ENCODE measurements at regions not wholly inside any gene's neighbourhood (a gene's known extent, or its start where the extent isn't known, plus 50 kb on each side); places are given as distances from the start of the nearest gene placed in this dataset.

- DNase-seq (ENCODE audit: low read depth), result no peak
- in situ Hi-C loops (cut with HindIII; ENCODE audit: low pct_unique_long_range_greater_than_20kb, low sequenced_read_pairs), result no loop called here
Measured at GRCh38 chr1:221947731-221948130, 205.8 kb upstream of the DUSP10 start.

GRCh38 chr1:221946768-221947167 is 204.9 kb upstream of the DUSP10 start:
- no peak for DNase-seq (ENCODE audit: low read depth)
- in situ Hi-C loops (cut with HindIII; ENCODE audit: low pct_unique_long_range_greater_than_20kb, low sequenced_read_pairs), result no loop called here

- no peak for DNase-seq (ENCODE audit: low read depth)
Measured at GRCh38 chr1:221945669-221946068, 203.8 kb upstream of the DUSP10 start.

GRCh38 chr1:221944247-221944870 is 202.5 kb upstream of the DUSP10 start:
- in situ Hi-C loops (cut with HindIII; ENCODE audit: low pct_unique_long_range_greater_than_20kb, low sequenced_read_pairs), result no loop called here
- no peak for DNase-seq (ENCODE audit: low read depth)

More at GRCh38 chr1:221945669-221946068, 203.8 kb upstream of the DUSP10 start:
- in situ Hi-C loops (cut with HindIII; ENCODE audit: low pct_unique_long_range_greater_than_20kb, low sequenced_read_pairs), result no loop called here

GRCh38 chr1:221940631-221941030 is 198.7 kb upstream of the DUSP10 start:
- in situ Hi-C loops (cut with HindIII; ENCODE audit: low pct_unique_long_range_greater_than_20kb, low sequenced_read_pairs), result no loop called here
- no peak for DNase-seq (ENCODE audit: low read depth)

- in situ Hi-C loops (cut with HindIII; ENCODE audit: low pct_unique_long_range_greater_than_20kb, low sequenced_read_pairs), result no loop called here
- DNase-seq (ENCODE audit: low read depth), result no peak
Measured at GRCh38 chr1:221939607-221940006, 197.7 kb upstream of the DUSP10 start.

- in situ Hi-C loops (cut with HindIII; ENCODE audit: low pct_unique_long_range_greater_than_20kb, low sequenced_read_pairs), result no loop called here
Measured at GRCh38 chr1:221937155-221937953, 195.5 kb upstream of the DUSP10 start.

GRCh38 chr1:221933814-221934213 is 191.9 kb upstream of the DUSP10 start:
- DNase-seq (ENCODE audit: low read depth), result no peak
- in situ Hi-C loops (cut with HindIII; ENCODE audit: low pct_unique_long_range_greater_than_20kb, low sequenced_read_pairs), result no loop called here

More at GRCh38 chr1:221937155-221937953, 195.5 kb upstream of the DUSP10 start:
- DNase-seq (ENCODE audit: low read depth), result no peak

- in situ Hi-C loops (cut with HindIII; ENCODE audit: low pct_unique_long_range_greater_than_20kb, low sequenced_read_pairs), result no loop called here
- no peak for DNase-seq (ENCODE audit: low read depth)
Measured at GRCh38 chr1:221926441-221926840, 184.6 kb upstream of the DUSP10 start.

- in situ Hi-C loops (cut with HindIII; ENCODE audit: low pct_unique_long_range_greater_than_20kb, low sequenced_read_pairs), result no loop called here
- DNase-seq (ENCODE audit: low read depth), result no peak
Measured at GRCh38 chr1:221925947-221926346, 184.1 kb upstream of the DUSP10 start.

GRCh38 chr1:221923929-221924598 is 182.2 kb upstream of the DUSP10 start:
- in situ Hi-C loops (cut with HindIII; ENCODE audit: low pct_unique_long_range_greater_than_20kb, low sequenced_read_pairs), result no loop called here
- DNase-seq (ENCODE audit: low read depth), result no peak

- DNase-seq (ENCODE audit: low read depth), result no peak
- in situ Hi-C loops (cut with HindIII; ENCODE audit: low pct_unique_long_range_greater_than_20kb, low sequenced_read_pairs), result no loop called here
Measured at GRCh38 chr1:221921936-221922335, 180.0 kb upstream of the DUSP10 start.

GRCh38 chr1:221919743-221920142 is 177.9 kb upstream of the DUSP10 start:
- DNase-seq (ENCODE audit: low read depth), result no peak
- in situ Hi-C loops (cut with HindIII; ENCODE audit: low pct_unique_long_range_greater_than_20kb, low sequenced_read_pairs), result no loop called here

GRCh38 chr1:221919341-221919740 is 177.5 kb upstream of the DUSP10 start:
- in situ Hi-C loops (cut with HindIII; ENCODE audit: low pct_unique_long_range_greater_than_20kb, low sequenced_read_pairs), result no loop called here
- no peak for DNase-seq (ENCODE audit: low read depth)

GRCh38 chr1:221916176-221916575 is 174.3 kb upstream of the DUSP10 start:
- DNase-seq (ENCODE audit: low read depth), result no peak
- in situ Hi-C loops (cut with HindIII; ENCODE audit: low pct_unique_long_range_greater_than_20kb, low sequenced_read_pairs), result no loop called here

- DNase-seq (ENCODE audit: low read depth), result no peak
- in situ Hi-C loops (cut with HindIII; ENCODE audit: low pct_unique_long_range_greater_than_20kb, low sequenced_read_pairs), result no loop called here
Measured at GRCh38 chr1:221915764-221916163, 173.9 kb upstream of the DUSP10 start.

GRCh38 chr1:221913351-221913892 is 171.5 kb upstream of the DUSP10 start:
- in situ Hi-C loops (cut with HindIII; ENCODE audit: low pct_unique_long_range_greater_than_20kb, low sequenced_read_pairs), result no loop called here
- no peak for DNase-seq (ENCODE audit: low read depth)

GRCh38 chr1:221912230-221912629 is 170.3 kb upstream of the DUSP10 start:
- in situ Hi-C loops (cut with HindIII; ENCODE audit: low pct_unique_long_range_greater_than_20kb, low sequenced_read_pairs), result no loop called here
- DNase-seq (ENCODE audit: low read depth), result no peak

GRCh38 chr1:221911714-221912113 is 169.8 kb upstream of the DUSP10 start:
- no peak for DNase-seq (ENCODE audit: low read depth)
- in situ Hi-C loops (cut with HindIII; ENCODE audit: low pct_unique_long_range_greater_than_20kb, low sequenced_read_pairs), result no loop called here
